Fibroblast of skin of left biceps (primary cell): ENCODE measurements at regions not wholly inside any gene's neighbourhood (a gene's known extent, or its start where the extent isn't known, plus 50 kb on each side); places are given as distances from the start of the nearest gene placed in this dataset.
"Not testable (repeated sequence)": the region's sequence is repeated elsewhere in the genome, so short reads cannot be mapped to it uniquely, and the experiment has no call there.

Experiments used
- DNase-seq, 2 experiments: peaks; one replicate each; pipeline ENCODE4 v3.0.0-alpha.2; 2013; ENCODE audit warnings: low read depth in 2 of 2

- not testable (repeated sequence) for DNase-seq
Observed at GRCh38 chr3:185306286-185306685, 52.4 kb upstream of the EHHADH start.

GRCh38 chr3:185306847-185307246 is 53.0 kb upstream of the EHHADH start:
- no peak for DNase-seq

- DNase-seq, result peak in 1 of 2 experiments; percentile 10
Observed at GRCh38 chr3:185308126-185308754, 54.4 kb upstream of the EHHADH start.

GRCh38 chr3:185309302-185309701 is 53.6 kb upstream of the MAP3K13 start:
- no peak for DNase-seq

GRCh38 chr3:185309795-185310194 is 53.1 kb upstream of the MAP3K13 start:
- no peak for DNase-seq

- no peak for DNase-seq
Observed at GRCh38 chr3:185311991-185312390, 50.9 kb upstream of the MAP3K13 start.
